Breast epithelium (tissue), 4 donors: ENCODE measurements at regions not wholly inside any gene's neighbourhood (a gene's known extent, or its start where the extent isn't known, plus 50 kb on each side); places are given as distances from the start of the nearest gene placed in this dataset.
"Not testable (repeated sequence)": the region's sequence is repeated elsewhere in the genome, so short reads cannot be mapped to it uniquely, and the experiment has no call there.

ENCODE experiments used
- DNase-seq, 2 donors: peaks; one replicate each; pipeline ENCODE4 v3.0.0-alpha.2; 2019; ENCODE audit warnings: low spot score in 2 of 2
- H3K27ac ChIP-seq, 2 donors: fragments of 200-600 bp; sonication (generic) in 1 of 2; one replicate each; pipeline ENCODE4 v1.5.1; 2016 to 2019; ENCODE audit warnings: mild to moderate bottlenecking in 1 of 2
- H3K27me3 ChIP-seq, 2 donors: fragments of 200-600 bp; sonication (generic) in 1 of 2; one replicate each; pipeline versions ENCODE4 v1.5.1 to v1.6.0; 2017 to 2019; ENCODE audit warnings: control low read depth in 1 of 2, mild to moderate bottlenecking in 1 of 2
- H3K36me3 ChIP-seq: fragments of 200-600 bp; one replicate; pipeline ENCODE4 v1.5.1; 2019
- H3K4me1 ChIP-seq, 2 donors: fragments of 200-600 bp; sonication (generic); one replicate each; pipeline ENCODE4 v1.5.1; 2016 to 2019; ENCODE audit warnings: control low read depth in 1 of 2
- H3K4me3 ChIP-seq, 3 donors: fragments of 200-600 bp; sonication (generic); 1 replicate in 2 of 3; 2 replicates in 1 of 3; pipeline ENCODE4 v1.5.1; 2016 to 2019; ENCODE audit warnings: mild to moderate bottlenecking in 3 of 3, moderate library complexity in 2 of 3
- H3K9me3 ChIP-seq, 2 donors: fragments of 200-600 bp; sonication (generic) in 1 of 2; one replicate each; pipeline ENCODE4 v1.5.1; 2016 to 2019; ENCODE audit warnings: control low read depth in 1 of 2
- POLR2A ChIP-seq: fragments of 450-650 bp; IDR thresholded peaks from one replicate; pipeline ENCODE4 v1.6.1; 2016; ENCODE audit warnings: antibody characterized with exemption, mild to moderate bottlenecking, moderate library complexity
- POLR2AphosphoS5 ChIP-seq, 3 donors: sonication (generic); formaldehyde crosslinking; IDR thresholded peaks; one replicate each; pipeline ENCODE4 v1.6.1; 2017; ENCODE audit warnings: antibody characterized with exemption in 3 of 3
- intact Hi-C: fragments of 100-400 bp; cut with DNase I; formaldehyde crosslinking; loops from one replicate; pipeline ENCODE4 v1.15.1; 2023; ENCODE audit warnings: low total_unique reads
- TF ChIP-seq, protein P1 (sequence below), 3 donors: fragments of 450-650 bp; IDR thresholded peaks; one replicate each; pipeline ENCODE4 v1.5.1; 2016 to 2017; ENCODE audit warnings: antibody characterized with exemption in 3 of 3, mild to moderate bottlenecking in 3 of 3, moderate library complexity in 3 of 3

DNA sequence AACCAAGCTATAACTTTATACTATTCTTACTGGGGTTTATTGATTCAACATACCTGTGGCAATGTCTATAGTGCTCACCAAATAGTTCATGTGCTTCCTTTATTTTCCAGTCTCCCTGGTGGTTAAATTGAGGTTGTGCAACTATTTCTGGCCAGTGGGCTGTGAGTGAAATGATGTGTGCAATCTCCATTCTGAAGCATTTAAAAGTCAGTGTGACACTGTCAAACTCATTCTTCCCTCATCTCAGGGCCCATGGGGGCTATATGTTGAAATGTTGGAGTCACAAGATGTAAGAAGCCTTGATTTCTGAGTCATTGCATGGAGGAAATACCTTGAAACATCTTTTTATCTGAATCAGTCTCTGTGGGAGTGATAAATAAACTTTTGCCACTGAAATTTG lies 414.3 kb upstream of the RPS6KA3 start:
- no peak overlapping the region for H3K27ac ChIP-seq
- H3K9me3 ChIP-seq = no peaks in the 10 kb centered on the region
- H3K27me3 ChIP-seq = peaks cover 0 to 22% of the 10 kb centered on the region in 2 donors
- intact Hi-C loops = no loop called here
- H3K4me3 ChIP-seq = no peak overlapping the region
- no peak for TF ChIP-seq POLR2AphosphoS5 (IDR thresholded peaks at IDR 0.05)
- TF ChIP-seq POLR2A = no peak
- TF ChIP-seq, protein P1, sequence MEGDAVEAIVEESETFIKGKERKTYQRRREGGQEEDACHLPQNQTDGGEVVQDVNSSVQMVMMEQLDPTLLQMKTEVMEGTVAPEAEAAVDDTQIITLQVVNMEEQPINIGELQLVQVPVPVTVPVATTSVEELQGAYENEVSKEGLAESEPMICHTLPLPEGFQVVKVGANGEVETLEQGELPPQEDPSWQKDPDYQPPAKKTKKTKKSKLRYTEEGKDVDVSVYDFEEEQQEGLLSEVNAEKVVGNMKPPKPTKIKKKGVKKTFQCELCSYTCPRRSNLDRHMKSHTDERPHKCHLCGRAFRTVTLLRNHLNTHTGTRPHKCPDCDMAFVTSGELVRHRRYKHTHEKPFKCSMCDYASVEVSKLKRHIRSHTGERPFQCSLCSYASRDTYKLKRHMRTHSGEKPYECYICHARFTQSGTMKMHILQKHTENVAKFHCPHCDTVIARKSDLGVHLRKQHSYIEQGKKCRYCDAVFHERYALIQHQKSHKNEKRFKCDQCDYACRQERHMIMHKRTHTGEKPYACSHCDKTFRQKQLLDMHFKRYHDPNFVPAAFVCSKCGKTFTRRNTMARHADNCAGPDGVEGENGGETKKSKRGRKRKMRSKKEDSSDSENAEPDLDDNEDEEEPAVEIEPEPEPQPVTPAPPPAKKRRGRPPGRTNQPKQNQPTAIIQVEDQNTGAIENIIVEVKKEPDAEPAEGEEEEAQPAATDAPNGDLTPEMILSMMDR (IDR thresholded peaks at IDR 0.05) = no peak
- DNase-seq = no peak
- H3K4me1 ChIP-seq = no peaks in the 10 kb centered on the region
- no peaks in the 10 kb centered on the region for H3K36me3 ChIP-seq

DNA sequence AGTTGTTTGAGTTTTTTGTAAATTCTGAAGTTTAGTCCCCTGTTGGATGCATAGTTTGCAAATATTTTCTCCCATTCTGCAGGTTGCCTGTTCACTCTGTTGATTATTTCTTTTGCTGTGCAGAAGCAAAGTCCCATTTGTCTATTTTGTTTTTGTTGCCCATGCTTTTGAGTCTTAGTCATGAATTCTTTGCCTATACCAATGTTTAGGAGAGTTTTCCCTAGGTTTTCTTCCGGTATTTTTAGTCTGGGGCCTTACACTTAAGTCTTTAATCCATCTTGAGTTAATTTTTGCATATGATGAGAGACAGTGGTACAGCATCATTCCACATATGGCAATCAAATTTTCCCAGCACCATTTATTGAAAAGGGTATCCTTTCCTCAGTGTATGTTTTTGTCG lies 405.8 kb upstream of the RPS6KA3 start:
- intact Hi-C loops = no loop called here
- H3K4me3 ChIP-seq = no peak overlapping the region
- no peak for DNase-seq
- no peak for TF ChIP-seq POLR2A
- no peak for TF ChIP-seq POLR2AphosphoS5 (IDR thresholded peaks at IDR 0.05)
- TF ChIP-seq, protein P1 (IDR thresholded peaks at IDR 0.05) = no peak
- no peaks in the 10 kb centered on the region for H3K36me3 ChIP-seq
- no peaks in the 10 kb centered on the region for H3K4me1 ChIP-seq
- no peaks in the 10 kb centered on the region for H3K9me3 ChIP-seq
- peaks cover 0 to 12% of the 10 kb centered on the region in 2 donors for H3K27me3 ChIP-seq
- no peak overlapping the region for H3K27ac ChIP-seq

DNA sequence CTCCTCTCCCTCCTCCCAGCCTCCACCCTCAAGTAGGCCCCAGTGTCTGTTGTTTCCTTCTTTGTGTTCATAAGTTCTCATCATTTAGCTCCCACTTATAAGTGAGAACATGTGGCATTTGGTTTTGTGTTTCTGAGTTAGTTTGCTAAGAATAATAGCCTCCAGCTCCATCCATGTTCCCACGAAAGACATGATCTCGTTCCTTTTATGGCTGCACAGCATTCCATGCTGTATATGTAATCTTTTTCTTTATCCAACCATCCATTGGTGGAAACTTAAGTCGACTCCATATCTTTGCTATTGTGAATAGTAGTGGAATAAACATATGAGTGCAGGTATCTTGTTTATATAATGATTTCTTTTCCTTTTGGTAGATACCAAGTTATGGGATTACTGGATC lies 405.0 kb upstream of the RPS6KA3 start:
- H3K27ac ChIP-seq, intact Hi-C loops, H3K9me3 ChIP-seq, DNase-seq, H3K36me3 ChIP-seq, H3K4me1 ChIP-seq, H3K4me3 ChIP-seq: not testable (repeated sequence)
- H3K27me3 ChIP-seq = peaks cover 0 to 12% of the 10 kb centered on the region in 2 donors

DNA sequence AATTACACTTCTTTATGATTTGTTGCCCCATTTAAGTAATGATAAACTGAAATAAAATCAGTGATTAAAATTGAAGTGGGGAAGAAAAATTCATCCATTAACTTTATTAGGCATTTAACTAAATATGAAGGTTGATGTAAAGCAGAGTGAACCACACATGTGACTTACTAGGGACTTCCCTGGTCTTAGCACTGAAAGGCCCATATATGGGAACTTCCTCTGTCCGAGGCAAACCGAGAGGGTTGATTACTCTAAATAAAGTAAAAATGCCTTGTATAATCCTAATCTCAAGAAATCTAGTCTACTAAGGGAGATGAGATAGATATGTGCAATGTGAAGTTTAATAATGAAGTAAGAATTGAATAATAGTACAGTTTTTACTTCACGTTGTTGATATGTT lies 403.9 kb upstream of the RPS6KA3 start:
- peaks cover 0 to 17% of the 10 kb centered on the region in 2 donors for H3K27me3 ChIP-seq
- TF ChIP-seq POLR2AphosphoS5 (IDR thresholded peaks at IDR 0.05) (no peak), POLR2A (no peak)
- TF ChIP-seq, protein P1 (IDR thresholded peaks at IDR 0.05) = no peak
- no peaks in the 10 kb centered on the region for H3K9me3 ChIP-seq
- no peak for DNase-seq
- H3K27ac ChIP-seq = no peak overlapping the region
- intact Hi-C loops = no loop called here
- H3K36me3 ChIP-seq = no peaks in the 10 kb centered on the region
- no peak overlapping the region for H3K4me3 ChIP-seq
- no peaks in the 10 kb centered on the region for H3K4me1 ChIP-seq

DNA sequence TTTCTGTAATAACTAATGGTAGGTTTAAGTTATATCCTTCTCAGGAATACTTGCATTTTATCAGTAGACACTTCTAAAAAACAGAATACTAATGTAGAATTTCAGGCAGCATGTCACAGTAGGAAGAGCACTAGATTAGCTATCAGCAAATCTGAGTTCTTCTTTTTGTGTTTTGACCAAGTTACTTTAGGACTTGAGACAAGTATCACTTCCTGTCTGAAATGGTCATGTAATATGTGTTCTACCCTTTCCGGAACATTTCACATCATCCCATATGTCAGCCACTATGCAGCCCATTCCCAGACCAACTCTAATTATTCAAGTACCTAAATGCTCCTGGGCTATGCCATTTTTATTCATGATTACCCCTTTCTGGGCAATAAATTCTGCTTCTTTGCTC lies 401.8 kb upstream of the RPS6KA3 start:
- Histone ChIP-seq H3K27ac (no peak overlapping the region), H3K4me1 (no peaks in the 10 kb centered on the region), H3K27me3 (peaks cover 0 to 19% of the 10 kb centered on the region in 2 donors), H3K4me3 (no peak overlapping the region), H3K36me3 (no peaks in the 10 kb centered on the region), H3K9me3 (no peaks in the 10 kb centered on the region)
- intact Hi-C loops = loop anchor here (5.0 kb wide), 1 partner anchor 186 kb away; no protein-coding TSS in a partner anchor
- no peak for TF ChIP-seq POLR2A
- TF ChIP-seq POLR2AphosphoS5 (IDR thresholded peaks at IDR 0.05) = no peak
- TF ChIP-seq, protein P1 (IDR thresholded peaks at IDR 0.05) = no peak
- DNase-seq = no peak

DNA sequence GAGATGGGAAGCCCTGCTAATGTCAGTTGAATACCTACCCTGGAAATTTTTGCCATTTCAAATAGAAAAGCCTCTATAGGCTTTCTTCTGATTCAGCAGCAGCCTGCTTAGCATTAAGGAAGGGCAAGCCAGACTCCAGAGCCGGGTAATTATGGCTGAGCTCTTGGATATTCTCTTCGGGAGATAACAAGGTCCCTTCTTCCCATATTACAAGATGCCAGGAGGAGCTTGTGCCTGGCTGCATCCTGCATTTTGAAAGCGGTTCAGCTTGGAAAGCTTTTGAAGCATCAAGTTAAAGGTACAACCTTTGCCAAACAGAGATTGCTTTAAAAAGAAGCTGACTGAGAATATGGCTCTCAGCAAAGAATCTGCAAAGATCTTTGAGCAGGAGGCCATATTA lies 399.6 kb upstream of the RPS6KA3 start:
- Histone ChIP-seq H3K27ac (no peak overlapping the region), H3K36me3 (no peaks in the 10 kb centered on the region), H3K4me3 (no peak overlapping the region), H3K9me3 (no peaks in the 10 kb centered on the region), H3K27me3 (peaks cover 0 to 28% of the 10 kb centered on the region in 2 donors), H3K4me1 (no peaks in the 10 kb centered on the region)
- DNase-seq = no peak
- TF ChIP-seq POLR2A = no peak
- TF ChIP-seq POLR2AphosphoS5 (IDR thresholded peaks at IDR 0.05) = no peak
- TF ChIP-seq, protein P1 (IDR thresholded peaks at IDR 0.05) = no peak
- intact Hi-C loops = loop anchor here (5.0 kb wide), 1 partner anchor 184 kb away; no protein-coding TSS in a partner anchor
